GM21723 (cell line): ENCODE measurements at regions not wholly inside any gene's neighbourhood (a gene's known extent, or its start where the extent isn't known, plus 50 kb on each side); places are given as distances from the start of the nearest gene placed in this dataset.

Source experiments
- ATAC-seq: cut with Tn5 transposase; IDR thresholded peaks from one replicate; pipeline ENCODE4 v1.9.1; 2021; ENCODE audit warnings: mild to moderate bottlenecking, moderate library complexity; ENCODE audit not compliant: unreplicated experiment

DNA sequence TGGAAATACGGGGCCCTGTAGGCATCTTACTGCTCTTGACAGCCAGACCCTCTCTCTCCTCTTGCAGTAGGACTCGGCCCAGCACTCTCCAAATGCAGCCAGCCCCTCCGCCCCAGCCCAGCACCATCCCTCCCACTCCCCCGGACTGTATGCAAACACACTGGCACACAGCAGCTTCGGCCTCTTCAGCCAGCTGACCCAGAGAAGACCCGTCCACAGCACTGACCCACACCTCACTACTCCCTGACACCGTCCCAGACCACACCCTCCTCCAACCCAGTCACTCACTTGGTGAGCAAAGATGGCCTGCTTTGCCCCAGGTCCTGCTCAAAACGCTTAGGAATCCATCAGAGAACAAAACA lies 164.6 kb downstream of the IGLL1 start:
- ATAC-seq: no peak

GRCh38 chr22:23414727-23415489 lies 165.2 kb downstream of the IGLL1 start:
- ATAC-seq: no peak

GRCh38 chr22:23411739-23412138 lies 168.4 kb downstream of the IGLL1 start:
- no peak for ATAC-seq

DNA sequence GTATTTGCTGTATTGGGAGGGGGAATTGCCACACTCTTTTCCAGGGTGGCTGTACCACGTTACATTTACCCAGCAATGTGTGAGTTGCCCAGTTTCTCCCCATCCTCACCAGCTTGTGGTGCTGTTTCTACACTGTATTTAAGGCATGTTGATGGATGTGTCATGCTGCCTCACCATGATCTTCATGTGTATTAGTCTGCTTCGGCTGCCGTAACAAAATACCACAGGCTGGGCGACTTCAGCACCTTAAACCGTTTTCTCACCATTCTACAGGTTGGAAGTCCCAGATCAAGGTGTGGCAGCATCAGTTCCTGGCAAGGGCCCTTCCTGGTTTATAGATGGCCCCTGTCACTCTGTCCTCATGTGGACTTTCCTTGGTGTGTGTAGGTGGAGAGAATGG lies 169.7 kb downstream of the IGLL1 start:
- ATAC-seq: no peak

DNA sequence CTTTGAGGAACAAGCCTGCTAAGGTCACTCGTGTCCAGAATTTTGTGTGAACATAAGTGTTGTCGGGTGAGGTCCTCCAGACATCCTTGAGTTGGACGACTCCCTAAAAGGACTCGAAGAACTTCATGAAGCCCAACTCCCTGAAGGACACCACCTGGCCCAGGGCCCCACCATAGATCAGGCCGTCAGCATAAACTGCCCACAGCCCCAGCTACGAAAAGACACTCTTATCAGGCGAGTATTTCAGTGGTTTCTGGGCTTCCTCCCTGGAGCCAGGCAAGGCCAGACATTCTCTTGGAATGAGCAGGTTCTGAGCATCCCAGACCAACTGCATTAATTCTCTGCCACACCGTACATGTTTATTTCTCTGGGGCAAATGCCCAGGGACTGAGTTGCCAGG lies 170.1 kb downstream of the IGLL1 start:
- no peak for ATAC-seq

- ATAC-seq: no peak
Observed at GRCh38 chr22:23408321-23408720, 171.8 kb downstream of the IGLL1 start.

- no peak for ATAC-seq
Observed at GRCh38 chr22:23405366-23405851, 174.7 kb downstream of the IGLL1 start.

DNA sequence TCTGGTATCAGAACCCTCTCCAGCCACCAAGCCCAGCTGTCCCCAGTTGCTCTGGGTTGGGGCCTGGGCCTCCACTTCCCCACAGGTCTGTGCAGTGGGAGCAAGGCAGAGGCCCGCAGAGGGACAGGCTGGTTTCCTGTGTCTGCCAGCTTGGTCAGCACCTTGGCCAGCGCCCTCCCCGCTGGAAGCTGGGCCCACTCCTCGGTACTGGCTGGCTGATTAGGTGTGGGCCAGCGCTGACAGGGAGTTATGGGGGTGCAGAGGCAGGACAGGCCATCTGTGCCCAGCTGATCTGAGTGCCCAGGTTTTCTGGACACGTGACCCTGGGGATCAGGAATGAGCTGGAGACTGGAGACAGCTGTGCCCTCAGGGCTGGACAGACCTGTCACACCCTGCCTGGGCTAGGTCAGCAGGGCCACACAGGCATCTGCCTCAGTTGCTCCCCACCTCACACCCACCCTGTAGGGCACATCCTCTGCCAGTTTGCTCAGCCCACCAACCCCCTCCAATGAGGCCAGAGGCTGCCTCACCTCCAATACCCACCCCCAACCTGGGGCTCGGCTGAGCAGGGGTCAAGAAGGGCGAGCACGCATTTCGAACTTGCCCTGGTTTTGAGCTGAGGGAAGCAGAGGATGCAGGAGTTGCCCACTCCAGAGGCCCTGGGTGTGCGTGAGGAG lies 175.3 kb downstream of the IGLL1 start:
- ATAC-seq: no peak

DNA sequence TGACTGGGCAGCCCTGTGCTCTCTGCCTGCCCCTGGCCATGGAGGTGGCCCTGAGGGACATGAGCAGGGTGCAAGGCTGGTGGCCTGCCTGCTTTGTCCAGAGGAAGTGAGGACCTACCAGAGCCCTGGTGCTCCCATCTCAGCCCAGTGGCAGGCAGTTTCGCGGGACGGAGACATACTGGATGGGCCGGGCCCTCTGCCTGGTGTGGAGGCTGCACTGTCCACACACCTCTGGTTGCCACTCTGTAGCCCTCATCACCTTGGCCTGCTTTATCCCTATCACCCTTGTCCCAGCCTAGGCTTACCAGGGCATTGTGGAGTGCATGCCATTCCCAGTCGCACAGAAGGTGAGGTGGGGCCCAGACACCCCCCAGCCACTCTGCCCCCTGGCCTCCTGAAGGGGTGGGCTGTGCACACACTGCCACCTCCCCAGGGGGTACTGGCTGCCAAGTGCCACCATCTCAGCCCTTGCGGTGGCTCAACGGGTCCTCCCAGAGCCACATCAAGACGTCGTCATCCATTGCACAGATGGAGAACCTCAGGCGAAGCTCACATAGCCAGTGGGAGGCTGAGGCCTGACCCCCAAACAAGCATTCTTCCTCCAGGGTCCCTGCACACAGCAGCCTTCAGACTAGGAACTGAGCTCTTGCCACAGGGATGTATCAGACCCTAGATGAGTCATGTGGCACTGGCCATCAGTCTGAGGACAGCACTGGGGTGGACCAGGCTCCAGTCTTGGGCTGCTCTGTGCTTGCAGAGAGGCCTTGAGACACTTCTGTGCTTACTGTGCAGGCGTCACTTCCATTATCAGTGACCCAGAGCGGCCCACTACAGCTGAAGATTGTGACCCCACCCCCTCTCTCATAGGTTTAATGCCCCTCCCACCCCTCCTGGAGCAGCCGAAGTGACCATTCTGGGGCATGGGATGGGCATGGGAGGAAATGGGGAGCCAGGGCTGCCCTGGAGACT lies 176.1 kb downstream of the IGLL1 start:
- ATAC-seq: no peak

DNA sequence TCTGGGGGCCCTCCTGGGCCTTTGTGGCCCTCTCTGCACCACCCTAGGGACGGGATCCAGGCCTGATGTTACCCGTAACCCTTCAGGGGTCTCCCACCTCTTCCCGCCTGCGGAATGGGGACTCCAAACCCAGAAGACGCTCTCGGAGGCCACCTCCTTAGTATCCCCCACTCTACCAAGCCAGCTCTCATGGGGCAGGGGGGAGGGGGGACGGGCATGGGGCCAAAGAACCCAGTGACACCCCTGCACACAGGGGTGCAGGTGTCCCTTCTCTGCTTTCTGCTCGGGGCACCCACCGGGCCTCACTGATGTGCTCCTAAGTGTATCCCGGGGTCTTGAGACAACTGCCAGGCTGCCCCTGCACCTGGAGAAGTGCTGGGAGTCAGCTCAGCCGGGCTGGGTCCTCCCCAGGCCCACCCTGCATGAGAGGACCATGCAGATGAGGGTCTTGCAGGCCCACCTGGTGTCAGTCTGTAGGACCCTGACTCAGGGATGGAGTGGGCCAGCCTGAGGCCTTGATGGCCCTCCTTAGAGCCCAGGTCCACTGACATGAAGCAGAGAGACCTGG lies 176.9 kb downstream of the IGLL1 start:
- ATAC-seq: no peak

GRCh38 chr22:23402275-23403151 lies 177.6 kb downstream of the IGLL1 start:
- no peak for ATAC-seq

- ATAC-seq: no peak
Observed at GRCh38 chr22:23401910-23402274, 178.2 kb downstream of the IGLL1 start.

- ATAC-seq: no peak
Observed at GRCh38 chr22:23401111-23401909, 178.8 kb downstream of the IGLL1 start.

DNA sequence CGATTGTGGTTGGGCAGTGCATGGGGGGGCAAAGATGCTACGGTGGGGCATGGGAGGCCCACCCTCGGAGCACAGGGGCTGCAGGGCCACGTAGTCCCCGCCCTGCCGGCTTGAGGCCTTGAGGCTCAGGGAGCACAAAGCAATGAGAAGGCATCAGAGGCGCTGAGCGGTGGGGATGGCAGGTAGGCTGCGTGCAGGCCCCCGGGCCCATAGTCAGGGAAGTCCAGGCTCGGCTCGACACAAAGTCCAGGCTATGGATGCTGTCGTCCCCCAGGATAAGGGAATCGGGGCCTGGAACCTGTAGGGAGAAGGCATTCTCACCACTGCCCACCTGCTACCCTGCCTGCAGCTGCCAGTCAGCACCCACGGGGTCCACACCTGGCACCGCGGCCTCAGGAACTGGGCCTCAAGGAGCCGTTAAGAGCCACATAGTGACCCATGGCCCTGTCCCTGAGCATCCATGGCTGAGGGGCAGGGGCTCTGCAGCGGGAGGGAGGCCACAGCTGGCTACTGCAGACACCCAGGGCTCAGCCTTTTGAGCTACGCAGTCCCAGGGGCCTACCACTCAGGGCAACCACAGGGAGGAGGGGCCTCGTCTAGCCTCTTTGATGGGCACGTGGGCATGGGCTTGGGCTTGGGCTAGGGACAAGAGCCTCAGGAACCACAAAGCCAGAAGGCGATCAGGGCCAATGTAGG lies 179.7 kb downstream of the IGLL1 start:
- no peak for ATAC-seq

- no peak for ATAC-seq
Observed at GRCh38 chr22:23399367-23400285, 180.5 kb downstream of the IGLL1 start.

GRCh38 chr22:23398701-23399366 lies 181.3 kb downstream of the IGLL1 start:
- ATAC-seq: no peak
